ENCODE measurements at regions not wholly inside any gene's neighbourhood (a gene's known extent, or its start where the extent isn't known, plus 50 kb on each side); places are given as distances from the start of the nearest gene placed in this dataset.

DNA sequence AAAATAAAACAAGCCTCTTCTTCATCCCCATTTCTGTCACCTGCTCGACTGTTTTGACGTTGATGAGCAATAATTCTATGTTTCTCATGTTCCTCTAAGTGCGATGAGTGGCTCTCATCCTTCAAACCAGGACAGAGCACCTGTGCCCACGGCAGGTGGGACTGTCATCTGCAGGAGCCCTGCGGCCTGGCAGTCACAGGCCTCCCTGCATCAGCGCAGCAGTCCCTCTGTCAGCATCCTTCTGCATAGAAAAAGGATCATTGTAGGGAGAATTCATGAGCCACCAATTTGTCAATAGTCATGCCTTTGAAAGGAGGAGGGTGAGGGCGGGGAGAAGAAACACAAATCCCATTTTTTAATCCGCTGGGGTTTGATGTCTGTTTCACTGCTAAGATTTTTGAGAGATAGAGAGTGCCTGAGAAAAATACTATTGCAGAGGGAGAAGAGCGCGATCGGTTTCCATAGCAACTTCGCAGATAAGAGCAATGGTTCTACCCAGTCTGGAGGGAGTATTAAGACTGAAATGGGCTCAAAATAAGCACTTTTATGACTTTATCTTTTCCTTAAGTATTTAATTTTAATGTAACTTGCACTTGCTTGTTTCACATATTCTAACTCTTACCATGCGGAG is 234.3 kb upstream of the NCKAP5 start:
- no peak for TF ChIP-seq EZH2 (IDR thresholded peaks at IDR 0.05; ENCODE audit: borderline replicate concordance, low read length)
- TF ChIP-seq, protein P1, sequence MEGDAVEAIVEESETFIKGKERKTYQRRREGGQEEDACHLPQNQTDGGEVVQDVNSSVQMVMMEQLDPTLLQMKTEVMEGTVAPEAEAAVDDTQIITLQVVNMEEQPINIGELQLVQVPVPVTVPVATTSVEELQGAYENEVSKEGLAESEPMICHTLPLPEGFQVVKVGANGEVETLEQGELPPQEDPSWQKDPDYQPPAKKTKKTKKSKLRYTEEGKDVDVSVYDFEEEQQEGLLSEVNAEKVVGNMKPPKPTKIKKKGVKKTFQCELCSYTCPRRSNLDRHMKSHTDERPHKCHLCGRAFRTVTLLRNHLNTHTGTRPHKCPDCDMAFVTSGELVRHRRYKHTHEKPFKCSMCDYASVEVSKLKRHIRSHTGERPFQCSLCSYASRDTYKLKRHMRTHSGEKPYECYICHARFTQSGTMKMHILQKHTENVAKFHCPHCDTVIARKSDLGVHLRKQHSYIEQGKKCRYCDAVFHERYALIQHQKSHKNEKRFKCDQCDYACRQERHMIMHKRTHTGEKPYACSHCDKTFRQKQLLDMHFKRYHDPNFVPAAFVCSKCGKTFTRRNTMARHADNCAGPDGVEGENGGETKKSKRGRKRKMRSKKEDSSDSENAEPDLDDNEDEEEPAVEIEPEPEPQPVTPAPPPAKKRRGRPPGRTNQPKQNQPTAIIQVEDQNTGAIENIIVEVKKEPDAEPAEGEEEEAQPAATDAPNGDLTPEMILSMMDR (IDR thresholded peaks at IDR 0.05; ENCODE audit: low read length) = no peak
